H9 (cell line): ENCODE measurements at regions not wholly inside any gene's neighbourhood (a gene's known extent, or its start where the extent isn't known, plus 50 kb on each side); places are given as distances from the start of the nearest gene placed in this dataset.

Experiments
- DNase-seq: peaks from one replicate; pipeline ENCODE4 v3.0.0-alpha.2; 2017
- H2AFZ ChIP-seq: one replicate; pipeline ENCODE4 v1.6.1; 2013; ENCODE audit warnings: mild to moderate bottlenecking, low read length, control low read depth, moderate library complexity
- H2AK5ac ChIP-seq: 2 replicates; pipeline ENCODE4 v1.6.1; 2013; ENCODE audit warnings: low read length, control low read depth, mixed read lengths; ENCODE audit not compliant: insufficient read length
- H2BK120ac ChIP-seq: one replicate; pipeline ENCODE4 v1.6.1; 2013; ENCODE audit warnings: low read depth, mild to moderate bottlenecking, low read length, control low read depth, inconsistent platforms; ENCODE audit not compliant: poor library complexity, severe bottlenecking
- H2BK12ac ChIP-seq: 2 replicates; pipeline ENCODE4 v1.6.1; 2013; ENCODE audit warnings: low read length, control low read depth, mixed read lengths, low read depth; ENCODE audit not compliant: insufficient read length
- H2BK15ac ChIP-seq: 2 replicates; pipeline ENCODE4 v1.6.1; 2013; ENCODE audit warnings: low read depth, low read length, control low read depth
- H2BK20ac ChIP-seq: one replicate; pipeline ENCODE4 v1.6.1; 2013; ENCODE audit warnings: low read depth, mild to moderate bottlenecking, low read length, control low read depth, inconsistent platforms; ENCODE audit not compliant: poor library complexity, severe bottlenecking
- H2BK5ac ChIP-seq: 2 replicates; pipeline ENCODE4 v1.6.1; 2013; ENCODE audit warnings: low read length, control low read depth, mixed read lengths; ENCODE audit not compliant: insufficient read length
- H3K14ac ChIP-seq: 2 replicates; pipeline ENCODE4 v1.6.1; 2013; ENCODE audit warnings: low read length, control low read depth; ENCODE audit not compliant: insufficient read depth
- H3K18ac ChIP-seq: 2 replicates; pipeline ENCODE4 v1.6.1; 2013; ENCODE audit warnings: low read depth, mild to moderate bottlenecking, mixed read lengths, low read length, control low read depth; ENCODE audit not compliant: insufficient read length
- H3K23ac ChIP-seq: 2 replicates; pipeline ENCODE4 v1.6.1; 2013; ENCODE audit warnings: low read length, control low read depth, mixed read lengths, low read depth; ENCODE audit not compliant: insufficient read length
- H3K23me2 ChIP-seq: 2 replicates; pipeline ENCODE4 v1.6.1; 2013; ENCODE audit warnings: low read depth, mild to moderate bottlenecking, mixed read lengths, low read length, control low read depth; ENCODE audit not compliant: insufficient read length, poor library complexity, severe bottlenecking
- H3K27ac ChIP-seq: 2 replicates; pipeline ENCODE4 v1.5.1; 2013; ENCODE audit warnings: low read length, control low read depth, mixed read lengths, low read depth; ENCODE audit not compliant: insufficient read length
- H3K27me3 ChIP-seq: 2 replicates; pipeline ENCODE4 v1.6.1; 2013; ENCODE audit warnings: low read length, control low read depth, inconsistent platforms; ENCODE audit not compliant: insufficient read depth
- H3K4ac ChIP-seq: 2 replicates; pipeline ENCODE4 v1.6.1; 2013; ENCODE audit warnings: low read depth, mild to moderate bottlenecking, control low read depth, inconsistent platforms, low read length, moderate library complexity
- H3K4me1 ChIP-seq: 2 replicates; pipeline ENCODE4 v1.6.1; 2013; ENCODE audit warnings: low read length, control low read depth, inconsistent platforms; ENCODE audit not compliant: insufficient read depth
- H3K4me2 ChIP-seq: 2 replicates; pipeline ENCODE4 v1.6.1; 2013; ENCODE audit warnings: low read length, control low read depth, mixed read lengths; ENCODE audit not compliant: insufficient read length, insufficient read depth
- H3K56ac ChIP-seq: 2 replicates; pipeline ENCODE4 v1.6.1; 2013; ENCODE audit warnings: low read depth, mild to moderate bottlenecking, mixed read lengths, low read length, control low read depth; ENCODE audit not compliant: insufficient read length
- H3K79me1 ChIP-seq: 2 replicates; pipeline ENCODE4 v1.6.1; 2013; ENCODE audit warnings: low read depth, mild to moderate bottlenecking, moderate library complexity, low read length, control low read depth, inconsistent platforms; ENCODE audit not compliant: insufficient read depth, poor library complexity, severe bottlenecking
- H3K79me2 ChIP-seq: 2 replicates; pipeline ENCODE4 v1.6.1; 2013; ENCODE audit warnings: low read length, control low read depth, inconsistent platforms; ENCODE audit not compliant: insufficient read depth
- H3K9ac ChIP-seq: 2 replicates; pipeline ENCODE4 v1.6.1; 2013; ENCODE audit warnings: low read length, control low read depth, mixed read lengths; ENCODE audit not compliant: insufficient read length; ENCODE audit errors: extremely low read depth
- H3K9me3 ChIP-seq: one replicate; pipeline ENCODE4 v1.6.1; 2013; ENCODE audit warnings: low read depth, low read length, inconsistent platforms; ENCODE audit not compliant: control insufficient read depth
- H3T11ph ChIP-seq: one replicate; pipeline ENCODE4 v1.6.1; 2013; ENCODE audit warnings: mild to moderate bottlenecking, low read length, control low read depth, inconsistent platforms
- H4K20me1 ChIP-seq: one replicate; pipeline ENCODE4 v1.6.1; 2013; ENCODE audit not compliant: control insufficient read depth, insufficient read length, insufficient read depth
- H4K5ac ChIP-seq: 2 replicates; pipeline ENCODE4 v1.6.1; 2013; ENCODE audit warnings: low read depth, mild to moderate bottlenecking, mixed read lengths, low read length, control low read depth; ENCODE audit not compliant: insufficient read length
- H4K8ac ChIP-seq: replicated peaks from 2 replicates; pipeline ENCODE4 v1.6.1; 2013; ENCODE audit warnings: low read length, control low read depth, mixed read lengths, low read depth; ENCODE audit not compliant: insufficient read length
- H4K91ac ChIP-seq: 2 replicates; pipeline ENCODE4 v1.6.1; 2013; ENCODE audit warnings: low read depth, mild to moderate bottlenecking, moderate library complexity, mixed read lengths, low read length, control low read depth; ENCODE audit not compliant: insufficient read length
- H3K27ac Mint-ChIP-seq, 3 experiments: 2 replicates in 2 of 3; 3 replicates in 1 of 3; pipeline ENCODE4 v1.8.0; 2020 to 2021; ENCODE audit warnings: mixed read lengths in 3 of 3, mild to moderate bottlenecking in 1 of 3, moderate library complexity in 1 of 3
- H3K27me3 Mint-ChIP-seq: 2 replicates; pipeline ENCODE4 v1.8.0; 2021; ENCODE audit warnings: low read depth, mild to moderate bottlenecking, moderate library complexity, mixed read lengths
- H3K36me3 Mint-ChIP-seq, 3 experiments: 2 replicates in 2 of 3; 3 replicates in 1 of 3; pipeline ENCODE4 v1.8.0; 2020 to 2021; ENCODE audit warnings: low read depth in 3 of 3, mixed read lengths in 3 of 3; ENCODE audit not compliant: insufficient read depth in 1 of 3
- H3K4me1 Mint-ChIP-seq, 2 experiments: 2 replicates each; pipeline ENCODE4 v1.8.0; 2020; ENCODE audit warnings: mixed read lengths in 2 of 2
- H3K4me3 Mint-ChIP-seq, 2 experiments: 2 replicates in 1 of 2; 3 replicates in 1 of 2; pipeline ENCODE4 v1.8.0; 2020 to 2021; ENCODE audit warnings: mild to moderate bottlenecking in 2 of 2, mixed read lengths in 2 of 2, moderate library complexity in 1 of 2
- H3K9me3 Mint-ChIP-seq, 2 experiments: 2 replicates in 1 of 2; 3 replicates in 1 of 2; pipeline ENCODE4 v1.8.0; 2020; ENCODE audit warnings: mild to moderate bottlenecking in 2 of 2, mixed read lengths in 2 of 2, moderate library complexity in 1 of 2
- CTCF ChIP-seq: fragments of 200-600 bp; sonication (generic); conservative IDR thresholded peaks from 3 replicates; pipeline ENCODE4 v1.8.0; 2021; ENCODE audit warnings: antibody characterized with exemption, mild to moderate bottlenecking
- WGBS: extraction: QIAGEN DNeasy Blood & Tissue Kit; methylation state at CpG from one replicate; pipeline ENCODE4 v1.1.7; 2013; ENCODE audit warnings: missing lambda C conversion rate, low lambda C conversion rate, mixed read lengths; ENCODE audit not compliant: insufficient read length; ENCODE audit errors: extremely low coverage; 5-methylcytosine and 5-hydroxymethylcytosine counted together

- Histone ChIP-seq H2BK120ac (no peak overlapping the region), H3K9me3 (no peaks in the 10 kb centered on the region), H3K18ac (no peak overlapping the region), H4K8ac (no peak overlapping the region), H3K56ac (no peak overlapping the region), H3K23ac (no peak overlapping the region), H3K9ac (no peak overlapping the region), H3K4me1 (no peaks in the 10 kb centered on the region), H3K23me2 (no peaks in the 10 kb centered on the region), H3K79me1 (no peaks in the 10 kb centered on the region), H3K27ac (no peak overlapping the region), H4K5ac (no peak overlapping the region), H2BK12ac (no peak overlapping the region), H4K91ac (no peak overlapping the region), H3K4me2 (no peak overlapping the region), H2BK5ac (no peak overlapping the region), H2BK15ac (no peak overlapping the region), H2AFZ (no peak overlapping the region), H3K14ac (no peak overlapping the region), H3K79me2 (no peaks in the 10 kb centered on the region), H2BK20ac (no peak overlapping the region), H4K20me1 (no peaks in the 10 kb centered on the region), H3T11ph (no peak overlapping the region), H3K4ac (no peak overlapping the region), H3K27me3 (no peaks in the 10 kb centered on the region; the same call in 1 of the 2 replicates), H2AK5ac (no peak overlapping the region)
- Mint-ChIP-seq H3K27me3 (peaks cover 17% of the 10 kb centered on the region), H3K4me1 (peaks cover 0 to 4% of the 10 kb centered on the region in 2 experiments; a peak in 1 of 4 replicates), H3K36me3 (no peaks in the 10 kb centered on the region), H3K27ac (no peak overlapping the region), H3K4me3 (no peak overlapping the region), H3K9me3 (no peaks in the 10 kb centered on the region)
- DNase-seq, result no peak
- no peak for TF ChIP-seq CTCF
- no CpG with 5 or more reads among the region's 15 CpGs for WGBS
These were observed 126.3 kb upstream of the IRX4 start for GRCh38 chr5:2008851-2009629.
